NCI-H146 treated with DMSO at 0.1 percent for 48 hours (cell line): ENCODE measurements at regions not wholly inside any gene's neighbourhood (a gene's known extent, or its start where the extent isn't known, plus 50 kb on each side); places are given as distances from the start of the nearest gene placed in this dataset.
A peak's percentile ranks its signal among the peaks of the same experiment; 100 is the strongest.

Source experiments
- DNase-seq: peaks from one replicate; lab custom pipeline; 2025; ENCODE audit not compliant: unreplicated experiment; lab: John Stamatoyannopoulos, UW

DNA sequence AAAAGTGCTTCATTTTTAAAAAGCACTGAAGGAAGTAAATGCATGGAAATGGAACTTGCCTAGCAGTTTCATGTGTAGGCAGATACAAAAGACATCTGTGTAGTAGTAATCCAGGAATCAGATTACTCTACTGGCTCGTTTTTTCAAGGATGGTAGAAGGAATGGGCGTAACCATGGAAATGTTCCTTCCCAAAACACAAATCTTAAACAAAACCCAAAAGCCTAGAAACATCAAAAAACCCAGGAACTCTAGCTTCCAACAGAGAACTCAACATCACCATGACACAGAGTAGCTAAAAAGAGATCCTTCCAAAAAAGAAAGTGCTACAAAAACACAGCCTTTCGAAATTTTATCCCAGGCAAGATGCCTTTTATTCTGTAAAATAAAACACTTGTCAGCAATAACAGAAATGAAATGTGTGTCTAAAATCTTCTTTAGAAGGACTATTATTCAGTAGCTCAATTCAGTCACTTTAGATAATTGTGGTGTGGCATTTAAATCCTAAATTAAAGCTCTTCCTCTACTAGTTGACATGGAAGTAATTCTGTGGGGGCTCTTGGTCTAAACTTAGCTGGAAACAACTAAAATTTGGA is 81.7 kb downstream of the FAM217A start:
- DNase-seq = no peak

DNA sequence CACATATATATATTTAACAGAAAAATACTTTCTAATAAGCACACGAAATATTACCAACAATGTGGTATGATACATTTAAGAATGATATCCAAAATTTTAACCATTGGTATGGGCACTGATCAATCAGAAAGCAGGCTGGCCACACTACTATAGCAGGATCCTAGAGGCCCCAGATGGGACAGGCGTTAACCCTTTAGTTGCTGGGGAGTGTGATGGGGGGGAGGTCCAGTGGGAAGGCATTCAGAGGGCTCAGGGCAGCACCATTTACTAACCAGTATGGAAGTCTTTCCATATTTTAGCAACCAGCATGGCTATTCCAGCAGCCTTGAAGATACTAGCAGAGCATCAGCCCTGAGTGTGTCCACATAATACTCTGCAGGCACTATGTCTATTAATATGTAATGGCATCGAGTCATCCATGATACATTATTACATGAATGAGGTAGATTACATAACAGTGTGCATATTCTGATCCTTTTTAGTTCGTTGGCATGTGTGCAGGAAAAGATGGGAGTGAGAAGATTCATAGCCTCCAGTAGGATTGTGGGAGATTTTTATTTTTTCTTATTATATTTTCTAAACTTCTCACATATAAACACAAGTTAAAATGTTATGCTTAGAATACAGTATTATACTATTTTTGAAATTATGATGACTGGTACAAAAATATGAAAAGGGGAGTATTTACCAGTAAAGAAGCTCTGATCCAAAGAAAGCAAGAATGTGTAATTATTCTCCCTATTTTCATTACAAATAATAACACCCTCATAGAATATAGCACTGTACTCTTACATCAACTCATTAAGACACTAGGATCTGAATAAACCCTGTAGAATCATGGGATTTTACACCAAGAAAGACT is 78.9 kb downstream of the FAM217A start:
- no peak for DNase-seq

- DNase-seq = no peak
Measured at GRCh38 chr6:4004249-4004648, 74.7 kb downstream of the FAM217A start.

- peak; percentile 9 for DNase-seq
Measured at GRCh38 chr6:4008324-4009047, 70.5 kb downstream of the FAM217A start.

DNA sequence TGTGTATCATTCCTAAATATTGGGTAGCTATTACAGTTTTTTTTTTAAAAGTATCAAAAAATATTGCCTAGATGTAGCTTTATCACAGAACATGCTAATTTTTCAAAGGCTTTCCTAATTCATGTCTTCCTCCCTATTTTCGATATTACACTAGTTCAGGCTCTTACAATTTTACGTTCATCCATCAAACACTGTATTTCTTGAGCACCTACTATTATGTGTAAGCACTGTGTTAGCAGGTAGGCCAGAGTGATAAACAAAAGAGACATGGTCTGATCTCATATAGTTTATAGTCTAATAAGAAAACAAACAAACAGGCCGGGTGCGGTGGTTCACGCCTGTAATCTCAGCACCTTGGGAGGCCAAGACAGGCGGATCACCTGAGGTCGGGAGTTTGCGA is 69.5 kb downstream of the FAM217A start:
- no peak for DNase-seq

GRCh38 chr6:4010048-4010447 is 68.9 kb downstream of the FAM217A start:
- DNase-seq = no peak

- no peak for DNase-seq
Measured at GRCh38 chr6:4010689-4011090, 68.2 kb downstream of the FAM217A start.

DNA sequence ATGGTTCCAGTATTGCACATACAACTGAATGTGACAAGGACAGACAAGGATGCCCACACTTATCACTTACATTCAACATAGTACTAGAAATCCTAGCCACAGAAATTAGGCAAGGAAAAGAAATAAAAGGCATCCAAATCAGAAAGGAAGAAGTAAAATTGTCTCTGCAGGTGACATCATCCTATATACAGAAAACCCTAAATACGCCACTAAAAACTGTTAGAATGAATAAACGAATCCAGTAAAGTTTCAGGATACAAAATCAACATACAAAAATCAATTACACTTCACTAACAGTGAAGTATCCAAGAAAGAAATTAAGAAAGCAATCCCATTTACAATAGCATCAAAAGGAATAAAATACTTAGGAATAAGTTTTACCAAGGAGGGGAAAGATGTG is 66.1 kb downstream of the FAM217A start:
- DNase-seq = no peak

DNA sequence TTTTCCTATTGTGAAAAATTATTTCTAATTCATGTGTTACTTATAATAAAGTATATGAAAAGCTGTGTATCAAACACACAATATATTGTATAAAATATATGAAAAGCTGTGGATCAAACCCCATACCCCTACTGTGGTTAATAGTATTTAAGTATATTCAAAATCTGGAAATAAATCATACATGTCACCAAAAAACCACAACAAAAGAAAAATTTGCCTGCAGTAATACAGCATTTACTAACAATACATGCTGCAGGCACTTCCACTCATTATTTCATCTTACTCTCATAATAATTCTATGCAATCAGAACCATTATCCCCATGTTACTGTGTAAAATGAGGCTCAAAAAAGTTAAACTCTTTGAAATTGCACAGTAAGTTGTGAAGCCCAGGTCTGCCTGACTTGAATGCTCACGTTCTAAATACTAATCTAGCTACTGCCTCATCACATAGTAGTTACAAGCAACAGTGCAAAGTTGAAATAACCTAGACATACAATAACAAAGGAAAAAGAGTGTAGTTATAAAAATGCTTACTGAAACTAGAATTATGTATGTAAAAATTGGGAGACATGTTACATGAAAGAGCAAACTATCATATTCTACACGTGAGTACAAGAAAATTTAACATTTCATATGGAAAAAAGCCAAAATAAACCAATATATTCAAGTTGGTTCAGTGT is 61.7 kb downstream of the FAM217A start:
- no peak for DNase-seq

DNA sequence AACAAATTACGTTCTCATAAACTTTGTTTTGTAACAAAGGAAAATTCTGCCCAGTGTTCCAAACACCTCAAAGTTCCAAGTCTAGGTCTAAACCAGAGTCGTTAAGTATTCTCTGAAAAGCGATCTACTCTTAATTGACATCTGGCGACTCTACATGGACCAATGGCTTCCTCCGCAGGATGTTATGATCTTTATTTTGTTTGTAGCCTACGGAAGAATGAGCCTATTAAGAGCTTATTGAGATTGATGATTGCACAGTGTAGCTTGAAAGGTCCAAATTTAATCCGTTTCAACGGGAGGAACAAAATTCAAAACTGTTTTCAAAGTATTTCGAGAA is 61.1 kb downstream of the FAM217A start:
- DNase-seq = peak; percentile 55

DNA sequence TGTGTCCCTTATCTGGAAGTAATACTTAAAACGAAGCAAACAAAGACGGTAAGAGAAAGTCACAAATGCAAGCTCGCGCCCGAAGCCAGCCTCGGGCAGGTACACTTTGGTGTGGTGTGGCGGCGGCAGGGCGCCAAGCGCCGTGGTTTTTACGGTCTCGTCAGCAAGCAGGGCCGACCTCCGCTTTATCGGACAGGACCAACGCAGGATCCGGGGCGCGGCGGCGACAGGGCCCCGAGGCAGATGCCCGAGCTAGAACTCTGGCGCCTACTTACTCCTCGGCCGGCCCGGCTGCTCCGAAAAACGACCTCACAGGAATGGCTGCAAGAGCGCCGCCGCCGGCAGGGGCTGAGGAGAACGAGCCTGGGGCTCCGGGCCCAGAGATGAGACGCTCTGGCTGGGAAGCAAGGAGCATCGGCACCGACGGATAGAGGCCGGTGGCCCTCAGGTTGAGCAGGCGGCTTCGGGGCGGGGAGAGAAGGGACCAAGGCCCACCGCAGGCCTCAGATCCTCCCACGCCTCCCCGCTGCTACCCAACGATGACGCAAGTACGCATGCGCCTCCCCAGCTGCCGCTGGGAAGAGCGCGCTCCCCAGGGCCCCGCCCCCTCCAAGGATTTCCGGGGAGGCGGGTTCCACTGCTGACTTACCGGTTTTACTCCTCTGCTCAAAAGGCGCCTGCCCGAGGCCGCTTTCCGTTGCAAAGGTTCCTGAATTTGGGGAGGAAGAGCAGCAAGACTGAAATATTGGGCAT is 60.6 kb downstream of the FAM217A start:
- DNase-seq = peak; percentile 94
